DOHH2 (cell line): ENCODE measurements at regions not wholly inside any gene's neighbourhood (a gene's known extent, or its start where the extent isn't known, plus 50 kb on each side); places are given as distances from the start of the nearest gene placed in this dataset.

Source experiments
- CTCF ChIP-seq: fragments of 200-600 bp; sonication (generic); IDR thresholded peaks from one replicate; pipeline ENCODE4 v1.5.1; 2014; ENCODE audit warnings: antibody characterized with exemption, mild to moderate bottlenecking, low read depth, low read length; ENCODE audit not compliant: poor library complexity, severe bottlenecking
- EZH2phosphoT487 ChIP-seq: fragments of 200-600 bp; sonication (generic); IDR thresholded peaks from 2 replicates; pipeline ENCODE4 v1.6.1; 2017; ENCODE audit warnings: borderline replicate concordance, mild to moderate bottlenecking, antibody characterized with exemption, low read length, moderate library complexity, mixed read lengths

DNA sequence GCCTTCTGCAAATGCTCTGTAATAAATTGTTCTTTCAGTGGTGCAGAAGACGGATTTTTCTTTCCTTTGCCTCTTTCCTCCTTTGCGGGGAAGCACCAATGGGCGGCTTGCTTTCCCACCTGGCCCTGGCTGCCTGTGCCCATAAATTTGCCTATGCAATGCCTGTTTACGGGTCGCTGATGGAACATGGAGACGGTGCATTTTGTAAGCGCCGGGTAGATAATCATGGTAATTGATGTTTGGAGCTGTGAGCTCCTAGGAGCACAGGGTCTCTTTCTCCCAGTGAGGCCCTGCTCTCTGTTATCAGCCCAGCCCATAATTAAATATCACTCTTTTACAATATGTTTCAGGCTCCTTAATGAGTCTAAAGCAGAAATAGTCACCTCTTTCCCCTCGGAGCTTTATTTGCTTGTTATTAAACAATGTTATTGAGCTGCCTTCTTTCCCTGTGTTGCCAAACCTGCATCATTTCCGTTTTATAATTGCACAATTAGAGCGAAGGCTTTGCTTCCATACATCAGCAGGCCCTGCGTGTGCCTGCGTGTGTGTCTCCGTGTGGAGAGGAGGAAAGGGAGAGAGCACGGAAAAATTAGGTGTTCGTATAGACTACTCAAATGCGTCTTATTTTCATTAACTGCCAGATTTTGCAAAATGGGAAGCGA lies 437.4 kb upstream of the POU3F3 start:
- TF ChIP-seq CTCF (no peak), EZH2phosphoT487 (no peak)
